Gastroesophageal sphincter (tissue), 3 donors: ENCODE measurements at regions not wholly inside any gene's neighbourhood (a gene's known extent, or its start where the extent isn't known, plus 50 kb on each side); places are given as distances from the start of the nearest gene placed in this dataset.
"Not testable (repeated sequence)": the region's sequence is repeated elsewhere in the genome, so short reads cannot be mapped to it uniquely, and the experiment has no call there.

Experiments used
- CTCF ChIP-seq, 4 experiments: fragments of 200-600 bp in 2 of 4; fragments of 450-650 bp in 2 of 4; sonication (generic) in 1 of 4; IDR thresholded peaks; one replicate each; pipeline ENCODE4 v1.5.1; 2017 to 2019; ENCODE audit warnings: antibody characterized with exemption in 4 of 4, mild to moderate bottlenecking in 2 of 4, moderate library complexity in 2 of 4
- EP300 ChIP-seq: sonication (generic); formaldehyde crosslinking; IDR thresholded peaks from one replicate; pipeline ENCODE4 v1.6.1; 2017; ENCODE audit warnings: antibody characterized with exemption, mild to moderate bottlenecking
- POLR2A ChIP-seq, 2 donors: fragments of 450-650 bp; IDR thresholded peaks; one replicate each; pipeline ENCODE4 v1.6.1; 2017; ENCODE audit warnings: antibody characterized with exemption in 2 of 2, mild to moderate bottlenecking in 2 of 2, moderate library complexity in 1 of 2

- not testable (repeated sequence) for TF ChIP-seq EP300; POLR2A (IDR thresholded peaks at IDR 0.05); CTCF (IDR thresholded peaks at IDR 0.05)
Measured at GRCh38 chr4:79245200-79245940, 80.5 kb downstream of the NAA11 start.
